ENCODE measurements at regions not wholly inside any gene's neighbourhood (a gene's known extent, or its start where the extent isn't known, plus 50 kb on each side); places are given as distances from the start of the nearest gene placed in this dataset.

DNA sequence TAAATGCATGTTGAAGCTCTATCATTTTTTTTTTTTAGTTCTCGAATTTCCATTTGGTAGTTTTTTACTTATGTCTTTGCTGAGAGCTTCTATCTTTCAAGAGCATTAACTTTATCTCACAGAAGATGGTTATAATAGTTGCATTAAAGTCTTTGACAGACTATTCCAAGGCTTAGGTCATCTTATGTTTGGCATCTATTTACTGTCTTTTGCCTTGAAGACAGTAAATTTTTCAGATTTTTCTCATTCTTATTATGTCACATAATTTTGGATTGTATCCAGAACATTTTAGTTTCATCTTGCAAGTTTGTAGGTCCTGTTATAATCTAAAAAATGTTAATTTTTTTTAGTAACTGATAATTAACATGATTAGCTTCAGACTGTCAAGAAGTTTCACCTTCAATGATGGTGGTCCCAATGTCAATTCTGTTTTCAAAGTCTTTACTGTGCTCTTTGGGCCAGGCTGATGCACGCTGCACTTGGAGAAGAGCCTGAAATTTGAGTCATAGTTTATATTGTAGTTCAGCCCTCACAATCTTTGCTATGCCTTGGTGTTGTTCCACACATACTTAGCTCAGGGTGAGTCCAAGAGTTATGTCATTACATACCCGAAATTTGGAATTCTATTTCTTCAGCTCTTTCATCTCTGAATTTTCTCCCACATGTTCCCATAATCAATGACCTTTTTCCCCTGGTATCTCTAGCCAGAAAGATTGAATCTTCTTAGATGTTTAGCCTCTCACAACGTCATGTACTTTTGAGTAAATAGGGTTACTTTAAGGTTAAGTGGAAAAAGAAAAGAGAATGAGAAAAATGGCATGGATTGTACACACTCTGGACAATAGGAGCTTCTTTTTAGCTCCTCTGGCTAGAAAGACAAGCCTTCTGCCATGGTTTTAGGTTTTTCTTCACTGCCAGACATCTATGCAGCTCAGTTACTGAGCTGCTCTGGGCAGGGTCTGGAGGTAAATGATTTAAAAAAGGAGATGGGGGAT, 110.3 kb upstream of the BTBD3 start:
- Histone ChIP-seq H3K9me3 (no peaks in the 10 kb centered on the region), H3K4me2 (no peak overlapping the region), H3K36me3 (no peaks in the 10 kb centered on the region), H4K20me1 (no peaks in the 10 kb centered on the region), H3K4me1 (no peaks in the 10 kb centered on the region), H3K4me3 (no peak overlapping the region), H3K27me3 (no peaks in the 10 kb centered on the region), H3K9ac (no peak overlapping the region), H3K27ac (no peak overlapping the region)
- no peak for TF ChIP-seq Cebpa-rat (IDR thresholded peaks at IDR 0.05)

DNA sequence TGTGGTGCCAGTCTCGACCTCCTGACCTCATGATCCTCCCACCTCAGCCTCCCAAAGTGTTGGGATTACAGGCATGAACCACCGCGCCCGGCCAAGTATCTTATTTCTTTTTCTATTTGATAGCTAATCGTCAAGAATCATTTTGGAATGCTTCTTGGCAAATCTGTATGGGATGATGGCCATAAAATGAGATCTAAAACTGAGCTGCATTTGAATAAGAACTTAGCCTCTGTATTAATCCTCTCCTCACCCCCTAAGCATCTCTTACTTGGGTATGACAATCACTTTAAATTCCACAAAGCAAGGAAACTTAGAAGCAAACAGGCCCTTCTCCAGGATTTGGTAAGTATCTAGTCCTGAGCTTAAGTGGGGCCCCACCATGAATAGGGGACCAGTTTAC, 108.9 kb upstream of the BTBD3 start:
- Histone ChIP-seq H3K27me3 (no peaks in the 10 kb centered on the region), H3K9me3 (no peaks in the 10 kb centered on the region), H3K4me2 (no peak overlapping the region), H3K4me3 (no peak overlapping the region), H3K9ac (no peak overlapping the region), H3K36me3 (no peaks in the 10 kb centered on the region), H3K4me1 (no peaks in the 10 kb centered on the region), H4K20me1 (no peaks in the 10 kb centered on the region), H3K27ac (no peak overlapping the region)
- no peak for TF ChIP-seq Cebpa-rat (IDR thresholded peaks at IDR 0.05)

GRCh38 chr20:11810311-11811083, 107.2 kb upstream of the BTBD3 start:
- Histone ChIP-seq H3K27ac (no peak overlapping the region), H3K4me2 (no peak overlapping the region)
- TF ChIP-seq Cebpa-rat (IDR thresholded peaks at IDR 0.05), result no peak

GRCh38 chr20:11813106-11813890, 104.4 kb upstream of the BTBD3 start:
- H3K4me1 ChIP-seq, result no peaks in the 10 kb centered on the region

More at GRCh38 chr20:11810311-11811083, 107.2 kb upstream of the BTBD3 start:
- Histone ChIP-seq H3K4me1 (no peaks in the 10 kb centered on the region), H4K20me1 (no peaks in the 10 kb centered on the region), H3K36me3 (no peaks in the 10 kb centered on the region), H3K9ac (no peak overlapping the region), H3K9me3 (no peaks in the 10 kb centered on the region), H3K4me3 (no peak overlapping the region), H3K27me3 (no peaks in the 10 kb centered on the region)

GRCh38 chr20:11814267-11814666, 103.4 kb upstream of the BTBD3 start:
- H4K20me1 ChIP-seq, result no peaks in the 10 kb centered on the region
- no peak for TF ChIP-seq Cebpa-rat (IDR thresholded peaks at IDR 0.05)
- H3K4me1 ChIP-seq, result no peaks in the 10 kb centered on the region
- H3K9me3 ChIP-seq, result no peaks in the 10 kb centered on the region
- H3K4me2 ChIP-seq, result no peak overlapping the region
- H3K27me3 ChIP-seq, result no peaks in the 10 kb centered on the region
- H3K4me3 ChIP-seq, result no peak overlapping the region
- H3K36me3 ChIP-seq, result no peaks in the 10 kb centered on the region
- no peak overlapping the region for H3K27ac ChIP-seq
- no peak overlapping the region for H3K9ac ChIP-seq

More at GRCh38 chr20:11813106-11813890, 104.4 kb upstream of the BTBD3 start:
- Histone ChIP-seq H3K9ac (no peak overlapping the region), H4K20me1 (no peaks in the 10 kb centered on the region), H3K4me2 (no peak overlapping the region), H3K9me3 (no peaks in the 10 kb centered on the region), H3K36me3 (no peaks in the 10 kb centered on the region), H3K27me3 (no peaks in the 10 kb centered on the region), H3K4me3 (no peak overlapping the region), H3K27ac (no peak overlapping the region)
- no peak for TF ChIP-seq Cebpa-rat (IDR thresholded peaks at IDR 0.05)

DNA sequence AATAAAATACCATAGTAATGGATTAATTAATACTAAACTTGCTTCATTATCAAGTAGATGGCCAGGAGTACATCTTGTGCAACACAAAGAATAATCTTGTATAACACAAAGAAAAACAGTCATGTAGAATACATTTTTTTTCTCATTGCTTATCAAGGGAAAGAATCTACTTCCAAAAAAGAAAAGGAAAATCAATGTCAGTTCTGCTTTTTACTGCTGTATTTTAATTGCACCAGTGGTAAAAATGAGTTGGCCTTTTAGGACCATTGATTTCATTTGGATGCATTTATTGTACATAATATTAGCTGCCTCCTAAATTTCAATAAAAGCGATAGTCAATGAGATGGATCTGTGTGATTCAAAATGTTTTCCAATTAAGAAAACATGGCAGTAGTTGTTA, 96.9 kb upstream of the BTBD3 start:
- Histone ChIP-seq H3K4me2 (no peak overlapping the region), H3K36me3 (no peaks in the 10 kb centered on the region), H3K9me3 (no peaks in the 10 kb centered on the region), H3K27ac (no peak overlapping the region), H3K4me3 (no peak overlapping the region), H4K20me1 (no peaks in the 10 kb centered on the region), H3K9ac (no peak overlapping the region), H3K4me1 (no peaks in the 10 kb centered on the region), H3K27me3 (no peaks in the 10 kb centered on the region)
- TF ChIP-seq Cebpa-rat (IDR thresholded peaks at IDR 0.05), result no peak

GRCh38 chr20:11822540-11822794, 95.2 kb upstream of the BTBD3 start:
- H4K20me1 ChIP-seq, result no peaks in the 10 kb centered on the region
- no peak overlapping the region for H3K9ac ChIP-seq
- H3K4me2 ChIP-seq, result no peak overlapping the region
- no peaks in the 10 kb centered on the region for H3K4me1 ChIP-seq
- H3K4me3 ChIP-seq, result no peak overlapping the region
- no peak for TF ChIP-seq Cebpa-rat (IDR thresholded peaks at IDR 0.05)
- H3K27ac ChIP-seq, result no peak overlapping the region
- H3K36me3 ChIP-seq, result no peaks in the 10 kb centered on the region
- H3K9me3 ChIP-seq, result no peaks in the 10 kb centered on the region
- no peaks in the 10 kb centered on the region for H3K27me3 ChIP-seq

GRCh38 chr20:11826334-11826733, 91.4 kb upstream of the BTBD3 start:
- H3K4me2 ChIP-seq, result no peak overlapping the region
- H4K20me1 ChIP-seq, result no peaks in the 10 kb centered on the region
- H3K27ac ChIP-seq, result no peak overlapping the region
- no peaks in the 10 kb centered on the region for H3K36me3 ChIP-seq
- no peak overlapping the region for H3K4me3 ChIP-seq
- TF ChIP-seq Cebpa-rat (IDR thresholded peaks at IDR 0.05), result no peak
- H3K9me3 ChIP-seq, result no peaks in the 10 kb centered on the region
- H3K27me3 ChIP-seq, result no peaks in the 10 kb centered on the region
- no peaks in the 10 kb centered on the region for H3K4me1 ChIP-seq
- no peak overlapping the region for H3K9ac ChIP-seq

DNA sequence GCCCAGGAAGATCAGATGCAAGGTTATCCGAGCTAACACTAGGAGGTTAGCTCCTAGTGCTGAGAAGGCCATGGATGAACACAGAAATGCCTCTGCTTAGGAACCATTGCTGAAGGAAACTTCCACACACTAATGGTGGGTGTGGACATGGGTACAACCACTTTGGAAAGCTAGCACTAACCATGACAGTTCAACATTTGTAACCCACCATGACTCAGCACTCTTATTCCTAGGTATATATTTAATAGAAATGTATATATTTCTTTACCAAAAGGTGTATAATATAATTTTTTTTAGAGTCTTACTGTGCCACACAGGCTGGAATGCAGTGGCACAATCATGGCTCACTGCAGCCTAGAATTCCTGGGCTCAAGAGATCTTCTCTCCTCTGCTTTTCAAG, 85.3 kb upstream of the BTBD3 start:
- Histone ChIP-seq H3K9ac (no peak overlapping the region), H3K27me3 (no peaks in the 10 kb centered on the region), H3K9me3 (no peaks in the 10 kb centered on the region), H3K4me3 (no peak overlapping the region), H3K4me2 (no peak overlapping the region), H3K4me1 (no peaks in the 10 kb centered on the region), H3K27ac (no peak overlapping the region), H4K20me1 (no peaks in the 10 kb centered on the region), H3K36me3 (no peaks in the 10 kb centered on the region)
- TF ChIP-seq Cebpa-rat (IDR thresholded peaks at IDR 0.05), result no peak
